Posterior vena cava (tissue), 2 donors: ENCODE measurements at regions not wholly inside any gene's neighbourhood (a gene's known extent, or its start where the extent isn't known, plus 50 kb on each side); places are given as distances from the start of the nearest gene placed in this dataset.
"Not testable (repeated sequence)": the region's sequence is repeated elsewhere in the genome, so short reads cannot be mapped to it uniquely, and the experiment has no call there.

Experiments used
- DNase-seq: peaks from one replicate; pipeline ENCODE4 v3.0.0-alpha.2; 2020; ENCODE audit warnings: low spot score
- intact Hi-C, 2 donors: fragments of 100-400 bp; cut with DNase I; formaldehyde crosslinking; loops; one replicate each; pipeline versions ENCODE4 v1.14.1 to v1.14.2; 2022 to 2023
- donor health status: DM: yes; HTN: yes; CAD: no.
- donor health status: DM: yes; HTN: yes; CAD: no.

DNA sequence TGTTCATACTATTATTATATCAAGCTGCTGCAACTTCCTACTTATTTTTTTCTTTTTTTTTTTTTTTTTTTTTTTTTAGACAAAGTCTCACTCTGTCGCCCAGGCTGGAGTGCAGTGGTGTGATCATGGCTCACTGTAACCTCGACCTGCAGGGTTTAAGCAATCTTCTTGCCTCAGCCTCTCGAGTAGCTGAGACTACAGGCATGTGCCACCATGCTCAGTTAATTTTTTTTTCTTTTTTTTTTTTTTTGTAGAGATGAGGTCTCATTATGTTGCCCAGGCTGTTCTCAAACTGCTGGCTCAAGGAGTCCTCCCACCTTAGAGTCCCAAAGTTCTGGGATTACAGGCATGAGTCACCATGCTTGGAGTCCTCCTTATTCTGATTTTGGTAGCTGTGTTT is 165.2 kb upstream of the TBL1X start:
- intact Hi-C loops, DNase-seq: not testable (repeated sequence)

DNA sequence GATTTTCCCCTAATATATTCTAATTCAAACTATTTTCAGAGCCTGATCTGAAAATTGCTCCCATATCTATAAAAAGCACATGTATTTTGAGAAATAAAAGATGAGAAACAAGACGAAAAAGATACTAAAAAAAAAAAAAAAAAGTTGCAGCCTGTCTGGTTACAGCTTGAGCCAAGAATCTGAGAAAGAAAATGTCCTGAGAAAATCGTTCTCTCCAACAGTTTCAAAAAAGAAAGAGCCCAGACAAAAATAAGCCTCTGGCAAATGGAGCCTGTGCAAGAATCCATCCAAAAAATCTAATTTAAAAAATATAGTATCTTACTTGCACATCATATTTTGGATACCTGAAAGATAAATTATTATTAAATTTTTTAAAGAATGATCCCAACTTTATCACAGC is 163.0 kb upstream of the TBL1X start:
- intact Hi-C loops = no loop called here
- DNase-seq = no peak

GRCh38 chrX:9302381-9302780 is 162.5 kb upstream of the TBL1X start:
- no peak for DNase-seq
- intact Hi-C loops = no loop called here

- intact Hi-C loops = no loop called here
- no peak for DNase-seq
Measured at GRCh38 chrX:9308426-9308825, 156.4 kb upstream of the TBL1X start.

GRCh38 chrX:9310616-9311015 is 154.2 kb upstream of the TBL1X start:
- intact Hi-C loops = no loop called here
- no peak for DNase-seq

GRCh38 chrX:9311421-9312160 is 153.3 kb upstream of the TBL1X start:
- intact Hi-C loops = no loop called here
- DNase-seq = no peak

- intact Hi-C loops = no loop called here
Measured at GRCh38 chrX:9312922-9313867, 151.7 kb upstream of the TBL1X start.

GRCh38 chrX:9315086-9315485 is 149.8 kb upstream of the TBL1X start:
- intact Hi-C loops = no loop called here
- DNase-seq = no peak

More at GRCh38 chrX:9312922-9313867, 151.7 kb upstream of the TBL1X start:
- DNase-seq = peak; percentile 84

DNA sequence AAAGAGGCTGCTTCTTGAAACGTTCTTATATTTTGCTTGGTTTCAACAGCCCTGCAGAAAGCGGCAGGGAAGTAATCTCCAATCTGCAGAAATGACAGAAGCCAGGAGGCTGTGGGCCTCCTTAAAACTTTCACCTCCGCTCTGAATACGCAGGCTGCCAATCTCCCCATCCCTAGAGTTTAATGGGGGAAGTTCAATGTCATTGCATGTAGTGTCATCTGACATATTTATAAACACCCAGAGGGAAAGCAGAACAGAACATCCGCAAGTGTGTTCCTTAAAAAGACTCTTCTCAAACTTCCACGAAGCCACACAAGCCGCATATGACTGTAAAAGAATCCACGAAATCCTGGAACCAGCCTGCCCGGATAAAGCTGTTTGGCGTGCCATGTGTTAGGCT is 148.8 kb upstream of the TBL1X start:
- no peak for DNase-seq
- intact Hi-C loops = no loop called here

DNA sequence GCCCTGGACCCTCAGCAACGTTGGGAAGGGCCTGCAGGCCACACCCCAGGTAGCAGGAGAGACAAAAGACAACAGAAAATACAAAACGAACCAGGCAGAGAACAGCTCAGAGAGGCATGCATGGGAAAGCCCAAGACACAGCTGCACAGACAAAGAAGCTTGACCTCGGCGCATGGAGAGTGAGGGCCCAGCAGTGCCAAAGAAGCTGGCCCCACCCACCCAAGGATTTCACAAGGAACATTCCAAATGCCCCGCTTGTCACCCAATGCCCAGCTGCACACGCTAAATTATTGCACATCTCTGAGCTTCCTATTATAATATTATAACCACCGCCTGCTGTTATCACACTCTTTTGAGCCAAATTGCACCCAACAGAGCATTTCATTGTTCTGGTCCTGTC is 147.7 kb upstream of the TBL1X start:
- DNase-seq = no peak

DNA sequence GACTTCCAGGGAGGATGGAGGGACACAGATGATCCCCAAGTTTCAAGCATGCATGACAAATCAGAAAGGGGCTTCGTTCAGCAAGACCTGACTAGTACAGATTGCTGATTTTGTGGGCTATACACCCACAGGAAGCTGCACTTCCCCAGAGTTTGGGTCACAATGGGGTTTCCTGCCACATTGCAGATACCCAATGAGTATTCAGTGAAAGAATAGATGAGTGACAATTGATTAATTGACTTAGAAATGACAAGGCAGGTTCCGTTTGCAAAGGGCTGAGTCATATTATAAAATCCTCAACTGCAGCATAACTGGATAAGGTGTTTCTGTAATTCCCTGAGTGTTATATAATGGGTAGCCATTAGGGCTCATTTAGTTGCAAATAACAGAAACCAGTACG is 146.6 kb upstream of the TBL1X start:
- no peak for DNase-seq
- intact Hi-C loops = no loop called here

More for the DNA sequence above, 147.7 kb upstream of the TBL1X start:
- intact Hi-C loops = no loop called here

DNA sequence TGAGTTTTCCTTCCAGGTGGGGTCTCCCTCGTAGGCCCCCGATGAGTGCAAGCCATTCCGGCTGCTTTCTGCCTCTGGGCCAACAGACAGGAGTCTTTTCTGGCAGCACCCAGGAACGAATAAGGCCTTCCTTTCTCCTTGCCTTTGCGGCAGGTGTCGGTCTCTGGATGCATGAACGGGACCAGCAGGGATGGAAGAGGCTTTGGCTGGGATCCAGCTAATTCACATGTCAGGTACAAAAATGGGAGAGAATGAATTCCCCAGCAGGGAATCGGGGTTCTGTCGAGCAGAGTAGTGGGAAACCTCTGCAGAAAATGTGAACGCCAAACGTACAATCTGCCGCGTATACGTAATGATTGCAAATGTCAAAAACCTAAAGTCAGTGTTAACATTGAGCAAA is 146.1 kb upstream of the TBL1X start:
- no peak for DNase-seq

GRCh38 chrX:9320940-9321339 is 143.9 kb upstream of the TBL1X start:
- intact Hi-C loops = no loop called here
- DNase-seq = no peak

More for the DNA sequence above, 146.1 kb upstream of the TBL1X start:
- intact Hi-C loops = no loop called here

GRCh38 chrX:9324676-9325075 is 140.2 kb upstream of the TBL1X start:
- intact Hi-C loops = no loop called here
- DNase-seq = no peak

- no peak for DNase-seq
- intact Hi-C loops = no loop called here
Measured at GRCh38 chrX:9326369-9326768, 138.5 kb upstream of the TBL1X start.

- intact Hi-C loops = no loop called here
- DNase-seq = no peak
Measured at GRCh38 chrX:9327086-9327746, 137.6 kb upstream of the TBL1X start.

DNA sequence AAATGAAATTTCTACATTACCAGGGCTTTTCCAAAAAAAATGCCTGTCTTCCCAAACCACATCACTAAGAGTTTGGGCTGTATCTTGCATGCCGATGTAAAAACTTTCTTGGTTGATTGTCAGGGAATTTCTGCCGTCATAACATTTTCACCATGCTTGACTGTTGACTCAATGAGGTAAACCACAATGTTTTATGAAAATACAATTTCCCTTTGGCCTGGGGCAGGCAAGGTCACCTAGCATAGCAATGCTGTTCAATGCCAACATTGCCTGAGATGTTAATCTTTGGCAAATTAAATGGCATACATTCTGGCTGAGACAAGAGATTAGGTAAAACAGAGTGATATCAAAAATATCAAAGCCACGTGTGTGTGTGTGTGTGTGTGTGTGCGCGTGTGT is 137.1 kb upstream of the TBL1X start:
- intact Hi-C loops = no loop called here
- DNase-seq = no peak

DNA sequence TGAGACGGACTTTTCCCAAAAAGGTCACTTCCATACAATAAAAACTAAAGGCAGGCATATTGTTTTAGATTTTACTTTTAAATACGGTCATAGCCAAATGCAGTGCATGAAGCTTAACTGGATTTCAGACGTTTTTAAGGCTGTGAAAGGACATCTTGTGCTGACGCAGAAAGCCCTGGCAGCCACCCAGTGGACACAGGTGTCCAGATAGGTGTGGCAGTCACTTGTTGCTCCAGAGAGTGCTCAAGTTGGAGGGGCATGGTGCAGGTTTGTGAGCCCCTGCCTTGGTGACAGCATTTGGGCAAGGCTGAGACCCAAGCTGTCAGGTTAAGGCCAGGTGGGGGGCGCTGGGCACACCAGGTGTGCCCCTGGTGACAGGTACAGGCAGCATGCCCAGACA is 135.8 kb upstream of the TBL1X start:
- no peak for DNase-seq

GRCh38 chrX:9330249-9330982 is 134.4 kb upstream of the TBL1X start:
- no peak for DNase-seq
- intact Hi-C loops = no loop called here

More for the DNA sequence above, 135.8 kb upstream of the TBL1X start:
- intact Hi-C loops = no loop called here
